SK-N-MC (cell line): ENCODE measurements at regions not wholly inside any gene's neighbourhood (a gene's known extent, or its start where the extent isn't known, plus 50 kb on each side); places are given as distances from the start of the nearest gene placed in this dataset.

Source experiments
- EZH2 ChIP-seq: fragments of 200-600 bp; sonication (generic); IDR thresholded peaks from one replicate; pipeline ENCODE4 v1.6.1; 2017; ENCODE audit warnings: antibody characterized with exemption
- POLR2AphosphoS5 ChIP-seq: IDR thresholded peaks from 2 replicates; pipeline ENCODE4 v1.6.1; 2012; ENCODE audit warnings: mild to moderate bottlenecking, low read depth, low read length, borderline replicate concordance

DNA sequence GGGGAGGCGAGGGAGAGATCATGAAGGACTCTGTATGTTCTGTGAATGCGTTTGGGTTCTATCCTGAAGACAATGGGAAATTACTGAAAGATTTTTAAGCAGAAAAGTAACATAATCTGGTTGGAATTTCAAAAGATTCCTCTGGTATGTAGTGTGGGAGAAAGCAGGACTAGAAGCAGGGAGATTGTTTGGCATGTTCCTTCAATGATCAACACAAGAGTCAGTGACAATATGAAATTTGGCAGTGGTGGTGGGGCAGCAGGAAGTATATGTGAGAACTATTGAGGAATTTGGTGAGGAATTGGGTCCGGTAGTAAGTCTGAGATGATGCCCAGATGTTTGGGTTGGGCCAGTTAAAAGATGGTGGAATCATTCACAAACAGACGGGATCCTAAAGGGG is 348.7 kb downstream of the CD83 start:
- no peak for TF ChIP-seq EZH2
- TF ChIP-seq POLR2AphosphoS5 = no peak
